HEK293T (cell line): ENCODE measurements at regions not wholly inside any gene's neighbourhood (a gene's known extent, or its start where the extent isn't known, plus 50 kb on each side); places are given as distances from the start of the nearest gene placed in this dataset.
A peak's percentile ranks its signal among the peaks of the same experiment; 100 is the strongest.

Experiments used
- CTCF ChIA-PET: fragments of 350-600 bp; formaldehyde crosslinking; extraction: SDS; loops from one replicate; lab custom pipeline; 2021; ENCODE audit warnings: antibody characterized with exemption, inconsistent platforms; lab: Yijun Ruan, JAX
- POLR2A ChIA-PET: fragments of 350-600 bp; formaldehyde crosslinking; extraction: SDS; loops from one replicate; lab custom pipeline; 2020; ENCODE audit warnings: antibody characterized with exemption, inconsistent platforms; lab: Yijun Ruan, JAX
- DNase-seq: peaks from one replicate; pipeline ENCODE4 v3.0.0; 2012; ENCODE audit warnings: mixed read lengths; ENCODE audit errors: extremely low spot score
- ARNT ChIP-seq: fragments of 450-650 bp; IDR thresholded peaks from 2 replicates; pipeline ENCODE4 v1.6.1; 2017; ENCODE audit warnings: mild to moderate bottlenecking
- BHLHE40 ChIP-seq: fragments of 450-650 bp; IDR thresholded peaks from 2 replicates; pipeline ENCODE4 v1.6.1; 2016; ENCODE audit warnings: mild to moderate bottlenecking, moderate library complexity, borderline replicate concordance
- CTBP1 ChIP-seq: fragments of 450-650 bp; IDR thresholded peaks from 2 replicates; pipeline ENCODE4 v1.6.1; 2016; ENCODE audit warnings: borderline replicate concordance
- ELF4 ChIP-seq: fragments of 450-650 bp; IDR thresholded peaks from 2 replicates; pipeline ENCODE4 v1.6.1; 2017; ENCODE audit warnings: antibody characterized with exemption
- FOXA1 ChIP-seq: fragments of 450-650 bp; IDR thresholded peaks from 2 replicates; pipeline ENCODE4 v1.6.1; 2016; ENCODE audit warnings: mild to moderate bottlenecking
- FOXK2 ChIP-seq: fragments of 450-650 bp; IDR thresholded peaks from 2 replicates; pipeline ENCODE4 v1.6.1; 2016; ENCODE audit warnings: mild to moderate bottlenecking
- FOXM1 ChIP-seq: fragments of 450-650 bp; IDR thresholded peaks from 2 replicates; pipeline ENCODE4 v1.6.1; 2017; ENCODE audit warnings: mild to moderate bottlenecking, borderline replicate concordance
- HDGF ChIP-seq: fragments of 450-650 bp; IDR thresholded peaks from 2 replicates; pipeline ENCODE4 v1.6.1; 2017; ENCODE audit warnings: antibody characterized with exemption, borderline replicate concordance
- L3MBTL2 ChIP-seq: fragments of 450-650 bp; conservative IDR thresholded peaks from 2 replicates; pipeline ENCODE4 v1.6.1; 2016; ENCODE audit warnings: mild to moderate bottlenecking
- LEF1 ChIP-seq: fragments of 450-650 bp; IDR thresholded peaks from 2 replicates; pipeline ENCODE4 v1.6.1; 2017; ENCODE audit warnings: mild to moderate bottlenecking, borderline replicate concordance
- NFRKB ChIP-seq: fragments of 450-650 bp; IDR thresholded peaks from 2 replicates; pipeline ENCODE4 v1.6.1; 2016; ENCODE audit warnings: mild to moderate bottlenecking, moderate library complexity
- PKNOX1 ChIP-seq: fragments of 450-650 bp; IDR thresholded peaks from 2 replicates; pipeline ENCODE4 v1.6.1; 2016
- SP1 ChIP-seq: fragments of 450-650 bp; IDR thresholded peaks from 2 replicates; pipeline ENCODE4 v1.6.1; 2017
- SUZ12 ChIP-seq: fragments of 450-650 bp; IDR thresholded peaks from 2 replicates; pipeline ENCODE4 v1.6.1; 2016; ENCODE audit warnings: mild to moderate bottlenecking
- TARDBP ChIP-seq: fragments of 450-650 bp; IDR thresholded peaks from 2 replicates; pipeline ENCODE4 v1.6.1; 2016
- ZNF384 ChIP-seq: fragments of 450-650 bp; IDR thresholded peaks from 2 replicates; pipeline ENCODE4 v1.6.1; 2016

- no peak for DNase-seq
- CTCF ChIA-PET = interaction anchor here (0.7 kb wide), 1 partner anchor 361 kb away, joined by 3 read pairs; no protein-coding TSS in a partner anchor
- POLR2A ChIA-PET = no interaction called here
- TF ChIP-seq FOXK2 (no peak), L3MBTL2 (no peak), CTBP1 (no peak), SUZ12 (no peak), PKNOX1 (peak; percentile 51)
Measured at GRCh38 chr12:108449478-108449877, 65.6 kb upstream of the FICD start.

- ChIA-PET POLR2A (no interaction called here), CTCF (no interaction called here)
- no peak for DNase-seq
- TF ChIP-seq L3MBTL2 (no peak), ARNT (no peak), SUZ12 (no peak), NFRKB (no peak), LEF1 (no peak), SP1 (no peak), FOXA1 (no peak), FOXK2 (no peak), HDGF (no peak), TARDBP (no peak), CTBP1 (no peak), FOXM1 (no peak), BHLHE40 (no peak), ELF4 (no peak), ZNF384 (no peak), PKNOX1 (no peak)
Measured at GRCh38 chr12:108448246-108448645, 66.8 kb upstream of the FICD start.

GRCh38 chr12:108447168-108447832 is 67.8 kb upstream of the FICD start:
- CTCF ChIA-PET = no interaction called here
- no peak for TF ChIP-seq NFRKB
- no peak for TF ChIP-seq ELF4
- TF ChIP-seq CTBP1 = no peak
- no peak for TF ChIP-seq BHLHE40
- no peak for TF ChIP-seq ARNT
- TF ChIP-seq ZNF384 = no peak
- no peak for TF ChIP-seq SP1
- TF ChIP-seq TARDBP = no peak
- no peak for TF ChIP-seq SUZ12

GRCh38 chr12:108446766-108447165 is 68.3 kb upstream of the FICD start:
- ChIA-PET CTCF (no interaction called here), POLR2A (no interaction called here)
- DNase-seq = no peak
- TF ChIP-seq CTBP1 (no peak), PKNOX1 (no peak), FOXM1 (no peak), NFRKB (no peak), ARNT (no peak), ELF4 (no peak), BHLHE40 (no peak), TARDBP (no peak), FOXK2 (no peak), LEF1 (no peak), ZNF384 (no peak), HDGF (no peak), L3MBTL2 (no peak), FOXA1 (no peak), SP1 (no peak), SUZ12 (no peak)

More at GRCh38 chr12:108447168-108447832, 67.8 kb upstream of the FICD start:
- POLR2A ChIA-PET = no interaction called here
- no peak for DNase-seq

GRCh38 chr12:108442910-108443309 is 72.2 kb upstream of the FICD start:
- TF ChIP-seq CTBP1 (no peak), ARNT (no peak), SP1 (no peak), ZNF384 (no peak), NFRKB (no peak), PKNOX1 (no peak)
- DNase-seq = no peak
- POLR2A ChIA-PET = no interaction called here
- CTCF ChIA-PET = no interaction called here

- TF ChIP-seq TARDBP = no peak
- no peak for TF ChIP-seq CTBP1
- no peak for TF ChIP-seq ELF4
- no peak for TF ChIP-seq LEF1
- TF ChIP-seq SP1 = no peak
- no peak for TF ChIP-seq FOXA1
- no peak for TF ChIP-seq PKNOX1
- TF ChIP-seq FOXM1 = no peak
- TF ChIP-seq FOXK2 = no peak
- no peak for TF ChIP-seq SUZ12
- no peak for TF ChIP-seq HDGF
- TF ChIP-seq NFRKB = no peak
- TF ChIP-seq L3MBTL2 = no peak
- no peak for TF ChIP-seq BHLHE40
- TF ChIP-seq ZNF384 = no peak
- TF ChIP-seq ARNT = no peak
- POLR2A ChIA-PET = no interaction called here
- DNase-seq = no peak
- CTCF ChIA-PET = no interaction called here
Measured at GRCh38 chr12:108442067-108442466, 73.0 kb upstream of the FICD start.
